Cardiac muscle cell (in vitro differentiated cells and primary cell): ENCODE measurements at regions not wholly inside any gene's neighbourhood (a gene's known extent, or its start where the extent isn't known, plus 50 kb on each side); places are given as distances from the start of the nearest gene placed in this dataset.

ENCODE experiments used
- DNase-seq, 2 donors: peaks; one replicate each; pipeline versions ENCODE4 v3.0.0 to v3.0.0-alpha.2; 2010 to 2017; ENCODE audit warnings: low read depth in 1 of 2, low spot score in 1 of 2
- H3K27ac ChIP-seq: fragments of 200-600 bp; sonication (generic); 2 replicates; pipeline ENCODE4 v1.5.1; 2016
- H3K27me3 ChIP-seq: fragments of 200-600 bp; sonication (generic); 2 replicates; pipeline ENCODE4 v1.6.0; 2016; ENCODE audit warnings: control low read depth
- H3K36me3 ChIP-seq: fragments of 200-600 bp; sonication (generic); 2 replicates; pipeline ENCODE4 v1.5.1; 2016; ENCODE audit warnings: control low read depth
- H3K4me1 ChIP-seq: fragments of 200-600 bp; sonication (generic); 2 replicates; pipeline ENCODE4 v1.8.1; 2017; ENCODE audit warnings: low read depth, mild to moderate bottlenecking, mixed run types
- H3K4me3 ChIP-seq: fragments of 200-600 bp; sonication (generic); 2 replicates; pipeline ENCODE4 v1.5.1; 2016; ENCODE audit warnings: mild to moderate bottlenecking
- H3K9me3 ChIP-seq: fragments of 200-600 bp; sonication (generic); 2 replicates; pipeline ENCODE4 v1.5.1; 2017; ENCODE audit warnings: low read depth, mild to moderate bottlenecking, control low read depth
- TF ChIP-seq, protein P1 (sequence below): IDR thresholded peaks from 2 replicates; pipeline ENCODE4 v1.5.1; 2012; ENCODE audit warnings: low read depth, mild to moderate bottlenecking, low read length

DNA sequence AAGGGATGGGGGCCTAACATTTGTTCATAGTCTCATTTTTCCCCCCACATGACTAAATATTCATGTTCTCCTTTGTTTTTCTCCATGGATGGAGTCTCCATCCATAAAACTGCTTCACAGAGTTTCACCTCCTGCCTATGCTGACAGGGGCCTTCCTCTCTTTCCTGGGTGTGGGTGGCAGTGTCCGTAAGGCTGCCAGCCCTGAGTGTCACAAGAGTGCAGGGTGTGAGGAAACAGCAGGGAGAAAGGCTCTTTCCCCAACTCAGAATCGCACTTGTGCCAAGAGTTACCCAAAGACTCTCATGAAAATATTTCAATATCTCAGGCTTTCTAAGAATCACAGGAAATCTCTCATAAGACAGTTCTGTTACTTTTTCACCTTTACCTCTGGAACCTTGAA is 346.2 kb upstream of the MMS22L start:
- no peak overlapping the region for H3K27ac ChIP-seq
- no peak for DNase-seq
- H3K4me1 ChIP-seq, result no peaks in the 10 kb centered on the region
- no peaks in the 10 kb centered on the region for H3K27me3 ChIP-seq
- TF ChIP-seq, protein P1, sequence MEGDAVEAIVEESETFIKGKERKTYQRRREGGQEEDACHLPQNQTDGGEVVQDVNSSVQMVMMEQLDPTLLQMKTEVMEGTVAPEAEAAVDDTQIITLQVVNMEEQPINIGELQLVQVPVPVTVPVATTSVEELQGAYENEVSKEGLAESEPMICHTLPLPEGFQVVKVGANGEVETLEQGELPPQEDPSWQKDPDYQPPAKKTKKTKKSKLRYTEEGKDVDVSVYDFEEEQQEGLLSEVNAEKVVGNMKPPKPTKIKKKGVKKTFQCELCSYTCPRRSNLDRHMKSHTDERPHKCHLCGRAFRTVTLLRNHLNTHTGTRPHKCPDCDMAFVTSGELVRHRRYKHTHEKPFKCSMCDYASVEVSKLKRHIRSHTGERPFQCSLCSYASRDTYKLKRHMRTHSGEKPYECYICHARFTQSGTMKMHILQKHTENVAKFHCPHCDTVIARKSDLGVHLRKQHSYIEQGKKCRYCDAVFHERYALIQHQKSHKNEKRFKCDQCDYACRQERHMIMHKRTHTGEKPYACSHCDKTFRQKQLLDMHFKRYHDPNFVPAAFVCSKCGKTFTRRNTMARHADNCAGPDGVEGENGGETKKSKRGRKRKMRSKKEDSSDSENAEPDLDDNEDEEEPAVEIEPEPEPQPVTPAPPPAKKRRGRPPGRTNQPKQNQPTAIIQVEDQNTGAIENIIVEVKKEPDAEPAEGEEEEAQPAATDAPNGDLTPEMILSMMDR, result no peak
- no peak overlapping the region for H3K4me3 ChIP-seq
- no peaks in the 10 kb centered on the region for H3K9me3 ChIP-seq
- no peaks in the 10 kb centered on the region for H3K36me3 ChIP-seq

DNA sequence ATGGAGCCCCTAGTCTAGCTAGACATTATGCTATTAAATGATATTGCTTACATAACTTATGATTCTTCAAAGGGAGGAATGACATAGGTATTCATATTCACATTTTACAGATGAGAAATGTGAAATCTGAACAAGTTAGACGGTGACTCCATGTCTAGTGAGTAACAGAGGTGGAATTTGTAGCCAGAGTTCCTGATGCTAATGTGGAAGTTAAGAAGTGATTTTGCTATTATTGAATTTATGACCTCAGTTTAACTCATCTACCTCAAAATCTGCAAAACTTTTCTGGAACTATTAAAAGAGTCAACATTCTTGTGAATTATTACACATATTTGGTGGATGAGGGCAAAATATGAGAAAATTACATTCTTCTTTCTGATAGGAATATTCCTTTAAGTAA is 347.6 kb upstream of the MMS22L start:
- no peaks in the 10 kb centered on the region for H3K9me3 ChIP-seq
- H3K27ac ChIP-seq, result no peak overlapping the region
- DNase-seq, result no peak
- no peaks in the 10 kb centered on the region for H3K27me3 ChIP-seq
- H3K4me1 ChIP-seq, result no peaks in the 10 kb centered on the region
- no peak overlapping the region for H3K4me3 ChIP-seq
- no peaks in the 10 kb centered on the region for H3K36me3 ChIP-seq
- TF ChIP-seq, protein P1, result no peak

DNA sequence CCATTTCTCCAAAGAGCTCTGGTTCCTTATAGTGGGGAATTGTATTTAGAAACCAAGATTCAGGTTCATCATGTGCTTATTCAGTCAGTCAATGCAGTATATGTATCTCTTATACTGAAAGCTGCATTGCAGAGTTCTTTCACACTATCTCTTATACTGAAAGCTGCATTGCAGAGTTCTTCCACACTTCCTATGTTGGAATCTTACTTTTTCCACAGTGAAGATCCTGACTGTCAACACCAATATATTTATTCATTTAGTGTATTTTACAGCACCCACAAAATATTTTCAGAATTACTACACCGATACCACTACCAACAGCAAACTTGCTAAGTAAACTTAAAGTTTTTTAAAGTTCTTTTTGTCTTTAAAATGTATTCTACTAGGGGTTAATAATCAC is 349.3 kb upstream of the MMS22L start:
- no peaks in the 10 kb centered on the region for H3K4me1 ChIP-seq
- H3K27me3 ChIP-seq, result no peaks in the 10 kb centered on the region
- no peaks in the 10 kb centered on the region for H3K9me3 ChIP-seq
- no peak for DNase-seq
- no peak overlapping the region for H3K4me3 ChIP-seq
- H3K36me3 ChIP-seq, result no peaks in the 10 kb centered on the region
- TF ChIP-seq, protein P1, result no peak
- H3K27ac ChIP-seq, result no peak overlapping the region

DNA sequence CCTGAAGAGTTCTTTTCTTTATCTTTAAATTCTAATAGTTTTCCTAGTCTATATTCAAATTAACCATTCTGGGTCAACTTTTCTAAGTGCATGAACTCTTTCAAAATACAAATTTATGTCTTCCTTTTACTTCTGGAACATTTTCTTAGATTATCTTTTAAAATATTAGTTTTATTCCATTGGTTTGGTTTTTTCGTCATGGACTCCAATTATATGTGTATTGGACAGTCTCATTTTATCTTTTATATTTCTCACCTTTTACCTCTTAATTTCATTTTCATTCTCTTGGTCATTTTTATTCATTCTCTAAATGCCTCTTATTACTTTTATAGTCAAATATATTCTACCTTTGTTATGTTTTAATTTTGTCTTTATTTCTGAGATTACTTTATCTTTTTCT is 356.7 kb upstream of the MMS22L start:
- Histone ChIP-seq H3K4me3 (no peak overlapping the region), H3K36me3 (no peaks in the 10 kb centered on the region), H3K27me3 (no peaks in the 10 kb centered on the region), H3K27ac (no peak overlapping the region), H3K9me3 (no peaks in the 10 kb centered on the region), H3K4me1 (no peaks in the 10 kb centered on the region)
- TF ChIP-seq, protein P1, result no peak
- no peak for DNase-seq

DNA sequence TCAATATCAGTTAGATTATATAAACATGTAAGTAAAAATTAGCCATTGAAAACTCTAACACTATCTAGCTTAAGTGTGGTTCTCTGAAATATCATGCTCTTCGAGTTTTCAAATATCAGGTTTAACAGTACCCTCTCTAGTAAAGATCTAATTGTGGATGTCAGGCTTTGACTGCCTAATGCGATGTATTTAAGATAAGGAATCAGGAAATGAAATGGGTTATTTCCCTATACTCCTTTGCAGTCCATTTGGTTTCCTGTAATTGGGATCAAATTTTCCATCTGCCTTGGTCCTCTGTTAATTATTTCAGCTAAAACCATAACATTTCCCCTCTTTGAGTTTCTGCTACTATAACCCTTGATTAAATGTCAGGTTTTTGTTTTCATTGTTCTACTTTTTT is 361.3 kb upstream of the MMS22L start:
- Histone ChIP-seq H3K36me3 (no peaks in the 10 kb centered on the region), H3K4me3 (no peak overlapping the region), H3K9me3 (no peaks in the 10 kb centered on the region), H3K27me3 (no peaks in the 10 kb centered on the region), H3K4me1 (no peaks in the 10 kb centered on the region), H3K27ac (no peak overlapping the region)
- TF ChIP-seq, protein P1, result no peak
- no peak for DNase-seq

DNA sequence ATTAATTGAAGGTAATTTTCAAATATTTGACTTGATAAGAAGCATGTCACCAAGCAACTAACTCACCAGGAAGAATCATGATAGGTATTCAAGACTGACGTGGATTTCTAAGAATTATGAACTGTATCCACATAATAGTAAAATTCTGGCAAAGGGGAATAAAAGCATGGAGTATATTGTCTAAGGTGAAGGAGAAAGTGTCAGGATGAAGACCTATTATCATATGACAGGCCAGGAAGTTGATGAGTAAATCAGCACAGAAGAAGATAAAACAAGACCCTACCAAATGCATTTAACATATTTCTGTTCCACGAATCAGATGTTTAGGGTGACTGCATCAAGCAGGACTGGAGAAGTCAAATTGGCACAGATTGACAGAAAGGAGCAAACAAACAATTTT is 362.7 kb upstream of the MMS22L start:
- TF ChIP-seq, protein P1, result no peak
- DNase-seq, result no peak
- no peaks in the 10 kb centered on the region for H3K9me3 ChIP-seq
- no peaks in the 10 kb centered on the region for H3K36me3 ChIP-seq
- no peaks in the 10 kb centered on the region for H3K4me1 ChIP-seq
- no peak overlapping the region for H3K27ac ChIP-seq
- no peak overlapping the region for H3K4me3 ChIP-seq
- no peaks in the 10 kb centered on the region for H3K27me3 ChIP-seq
